ENCODE measurements at regions not wholly inside any gene's neighbourhood (a gene's known extent, or its start where the extent isn't known, plus 50 kb on each side); places are given as distances from the start of the nearest gene placed in this dataset.

DNA sequence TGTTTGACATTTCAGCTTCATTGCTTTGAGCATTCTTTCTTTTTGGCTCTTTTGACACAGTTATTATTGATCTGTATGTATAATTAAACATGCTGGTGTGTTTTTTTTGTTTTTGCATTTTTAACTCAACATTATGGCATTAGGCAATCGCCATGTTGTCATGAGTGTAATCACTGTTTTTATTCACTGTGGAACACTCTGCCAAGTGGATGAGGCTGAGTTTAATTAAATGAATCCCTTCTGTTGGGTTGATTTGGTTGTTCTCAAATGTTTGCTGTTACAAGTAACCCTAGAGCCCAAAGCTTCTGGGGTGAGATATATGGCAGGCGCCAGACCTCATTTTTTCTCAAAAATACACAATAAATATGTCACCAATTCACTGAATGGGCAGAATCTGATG, 428.1 kb downstream of the MATN1 start:
- ATAC-seq: no peak
- no peak for DNase-seq (ENCODE audit: missing footprints)
- intact Hi-C loops (cut with DNase I): no loop called here

DNA sequence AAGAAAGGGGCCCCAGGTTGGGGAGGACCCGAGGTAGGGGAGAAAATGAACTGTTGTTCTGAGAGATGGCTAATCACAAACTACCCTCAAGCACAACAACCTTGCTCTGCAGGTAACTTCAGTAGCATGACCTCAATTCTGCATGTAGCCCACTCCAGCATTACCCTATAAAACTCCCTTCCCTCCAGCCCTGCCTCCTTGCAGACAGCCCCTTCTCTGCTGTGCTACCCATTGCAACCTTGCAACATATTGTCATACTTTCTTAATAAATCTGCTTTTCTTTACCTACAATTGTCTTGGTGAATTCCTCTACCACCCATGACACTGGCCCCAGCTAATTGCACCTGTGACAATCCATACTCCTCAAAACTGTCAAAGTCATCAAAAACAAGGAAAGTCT, 428.9 kb downstream of the MATN1 start:
- no peak for ATAC-seq
- DNase-seq (ENCODE audit: missing footprints): no peak
- intact Hi-C loops (cut with DNase I): no loop called here

DNA sequence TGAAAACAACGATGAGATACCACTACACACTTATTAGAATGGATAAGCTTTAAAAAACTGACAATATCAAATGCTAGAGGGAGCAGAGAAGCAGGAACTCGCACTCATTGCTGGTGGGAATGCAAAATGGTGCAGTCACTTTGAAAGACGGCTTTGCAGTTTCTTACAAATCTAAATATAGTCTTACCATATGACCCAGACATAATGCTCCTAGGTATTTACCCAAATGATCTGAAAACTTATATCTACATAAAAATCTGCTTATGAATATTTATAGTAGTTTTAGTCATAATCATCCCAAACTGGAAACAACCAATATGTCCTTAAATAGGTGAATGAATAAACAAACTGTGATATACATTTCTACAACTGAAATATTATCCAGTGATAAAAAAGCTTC, 430.9 kb downstream of the MATN1 start:
- intact Hi-C loops (cut with DNase I): no loop called here
- DNase-seq (ENCODE audit: missing footprints) (no peak), ATAC-seq (no peak)

DNA sequence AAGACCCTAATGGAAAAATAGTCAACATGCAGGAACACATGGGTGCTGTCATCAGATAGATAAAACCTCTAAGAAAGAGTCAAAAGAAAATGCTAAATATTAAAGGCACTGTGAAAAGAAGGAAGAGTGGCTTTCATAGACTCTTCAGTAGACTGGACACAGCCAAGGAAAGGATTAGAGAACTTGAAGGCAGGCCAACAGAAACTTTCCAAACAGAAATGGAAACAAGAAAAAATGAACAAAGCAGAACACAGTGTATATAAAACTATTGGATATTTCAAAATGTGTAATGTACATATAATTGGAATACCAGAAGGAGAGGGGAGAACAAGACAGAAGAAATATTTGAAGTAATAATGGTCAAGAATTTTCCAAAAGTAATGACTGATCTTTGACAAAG, 431.9 kb downstream of the MATN1 start:
- intact Hi-C loops (cut with DNase I): no loop called here
- no peak for ATAC-seq
- no peak for DNase-seq (ENCODE audit: missing footprints)

DNA sequence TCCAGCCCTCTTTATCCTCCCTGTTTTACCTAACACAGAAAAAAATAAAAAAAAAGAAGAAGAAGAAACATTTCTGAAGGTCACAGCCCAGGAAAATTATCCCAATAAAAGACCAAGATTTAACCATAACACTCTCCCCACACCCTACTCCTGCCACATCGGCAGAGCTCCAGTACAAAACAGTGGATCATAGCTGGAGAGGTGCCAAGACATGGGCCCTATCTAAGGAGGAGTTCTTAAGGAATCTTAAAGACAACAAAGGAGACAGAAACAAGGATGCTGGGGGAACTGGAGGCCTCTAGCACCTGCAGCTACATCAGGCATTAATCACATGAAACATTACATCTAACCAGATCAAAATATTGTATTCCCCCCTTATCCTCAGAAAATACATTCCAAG, 432.8 kb downstream of the MATN1 start:
- DNase-seq (ENCODE audit: missing footprints) (no peak), ATAC-seq (no peak)
- intact Hi-C loops (cut with DNase I): no loop called here

DNA sequence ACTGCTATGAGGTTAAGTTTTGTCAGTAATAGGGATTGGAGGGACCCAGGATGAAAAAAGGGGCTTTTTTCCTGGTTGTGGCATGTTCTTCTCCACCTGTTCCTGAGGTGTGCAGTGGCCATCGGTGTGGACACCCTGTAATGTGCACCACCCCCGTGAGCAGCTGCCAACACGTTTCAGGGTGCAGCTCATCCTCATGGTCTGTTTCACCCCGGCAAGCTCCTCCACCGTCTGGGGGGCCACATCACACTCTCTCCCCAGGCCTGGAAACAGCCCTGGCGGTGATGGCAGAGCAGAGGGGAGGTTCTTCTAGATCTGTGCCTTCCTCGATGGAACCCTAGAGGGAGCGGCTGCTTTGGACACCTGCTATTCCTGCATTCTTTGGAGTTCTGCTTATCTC, 435.4 kb downstream of the MATN1 start:
- intact Hi-C loops (cut with DNase I): no loop called here
- DNase-seq (ENCODE audit: missing footprints): no peak
- ATAC-seq: no peak

DNA sequence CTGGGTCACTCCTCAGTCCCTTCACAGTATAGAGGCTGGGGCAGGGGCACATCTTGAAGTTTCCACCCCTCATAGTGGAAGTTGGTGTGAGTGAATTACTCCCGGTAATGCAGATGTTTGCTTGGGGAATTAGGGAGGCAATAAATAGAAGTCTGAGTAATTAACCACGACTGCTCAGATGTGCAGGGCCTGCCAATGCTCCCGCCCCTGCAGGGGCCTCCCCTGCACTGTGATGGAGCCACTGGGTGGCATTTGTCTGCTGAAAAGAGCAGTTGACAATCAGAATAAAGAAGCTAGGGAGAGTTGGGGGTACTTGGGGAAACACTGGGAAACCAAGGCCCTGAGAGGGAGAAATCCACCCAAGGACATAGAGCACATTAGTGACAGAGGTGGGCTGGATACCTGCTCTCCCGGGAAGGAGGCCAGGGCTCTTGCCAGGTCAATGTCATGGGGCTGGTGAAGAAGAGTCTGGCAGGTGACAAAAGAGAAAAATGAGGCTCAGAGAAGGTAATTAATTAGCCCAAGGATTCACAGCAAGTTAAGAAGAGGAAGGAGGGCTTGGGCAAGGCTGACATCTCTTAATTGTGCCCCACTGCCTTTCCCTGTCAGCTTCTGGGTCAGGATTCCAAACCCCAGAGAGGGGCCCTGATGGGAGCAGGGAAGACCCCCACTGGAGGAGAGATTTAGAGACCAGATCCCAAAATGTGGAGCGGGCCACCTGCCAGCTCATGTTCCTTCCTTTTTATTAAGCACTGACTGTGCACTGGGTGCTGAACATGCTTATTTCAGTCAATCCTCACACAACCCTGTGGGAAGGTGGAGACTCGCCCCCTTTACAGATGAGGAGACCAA, 436.2 kb downstream of the MATN1 start:
- no peak for ATAC-seq
- DNase-seq (ENCODE audit: missing footprints): no peak
- intact Hi-C loops (cut with DNase I): no loop called here

DNA sequence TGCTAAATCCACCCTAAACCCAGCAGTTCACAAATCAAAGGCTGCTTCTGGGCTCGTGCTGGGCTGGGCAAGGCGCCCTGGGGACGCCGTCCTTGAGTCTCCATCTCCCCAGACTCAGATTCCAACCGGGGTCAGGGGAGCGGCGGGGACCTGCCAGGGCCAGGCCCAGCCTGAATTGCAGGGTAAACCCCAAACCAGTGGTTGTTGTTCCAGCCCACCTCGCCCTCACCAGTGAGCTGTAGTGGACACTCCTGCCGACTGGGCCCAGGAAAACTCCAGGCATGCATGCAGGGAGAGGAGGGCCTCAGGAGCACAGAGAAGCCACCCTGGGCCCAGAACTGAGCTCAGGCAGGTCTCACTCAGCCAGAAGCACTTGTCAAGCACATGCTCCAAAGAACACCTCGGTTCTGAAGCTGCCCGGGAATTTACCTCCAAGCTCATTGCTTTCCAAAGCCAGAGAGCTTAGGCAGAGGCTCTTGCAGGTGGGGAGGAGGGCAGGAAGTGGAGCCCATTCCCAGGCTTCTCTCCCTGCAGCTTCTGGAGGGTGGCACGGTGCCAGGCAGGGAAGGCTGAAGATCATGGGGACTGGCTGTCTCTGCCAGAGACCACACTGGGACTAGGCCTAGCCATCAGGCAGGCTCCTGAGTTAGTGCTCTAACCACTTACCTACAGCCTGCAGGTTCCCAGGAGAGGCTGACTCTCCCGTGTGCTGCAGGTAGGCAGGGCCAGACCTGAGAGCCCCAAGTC, 437.0 kb downstream of the MATN1 start:
- intact Hi-C loops (cut with DNase I): no loop called here
- no peak for ATAC-seq

DNA sequence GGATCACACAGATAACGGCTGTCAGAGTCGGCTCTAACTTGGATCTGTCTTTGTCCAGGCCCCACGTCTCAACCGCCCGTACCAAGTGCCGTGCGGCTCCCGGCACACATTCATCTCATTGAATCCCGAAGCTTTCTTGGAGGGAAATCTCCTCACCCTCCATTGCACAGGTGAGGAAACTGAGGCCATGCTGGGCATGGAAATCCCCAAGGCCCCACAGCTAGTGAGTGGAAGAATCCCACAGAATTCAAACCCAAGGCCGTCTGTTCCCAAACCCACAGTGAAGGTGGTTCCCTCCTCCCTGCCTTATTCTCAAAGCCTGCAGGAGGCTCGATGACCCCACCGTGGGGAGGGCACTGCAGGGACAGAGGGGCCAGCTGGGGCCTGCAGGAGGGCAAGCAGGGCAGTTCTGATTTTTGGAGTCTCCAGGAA, 437.9 kb downstream of the MATN1 start:
- ATAC-seq (no peak), DNase-seq (ENCODE audit: missing footprints) (no peak)
- intact Hi-C loops (cut with DNase I): no loop called here

More for the DNA sequence above, 437.0 kb downstream of the MATN1 start:
- no peak for DNase-seq (ENCODE audit: missing footprints)

DNA sequence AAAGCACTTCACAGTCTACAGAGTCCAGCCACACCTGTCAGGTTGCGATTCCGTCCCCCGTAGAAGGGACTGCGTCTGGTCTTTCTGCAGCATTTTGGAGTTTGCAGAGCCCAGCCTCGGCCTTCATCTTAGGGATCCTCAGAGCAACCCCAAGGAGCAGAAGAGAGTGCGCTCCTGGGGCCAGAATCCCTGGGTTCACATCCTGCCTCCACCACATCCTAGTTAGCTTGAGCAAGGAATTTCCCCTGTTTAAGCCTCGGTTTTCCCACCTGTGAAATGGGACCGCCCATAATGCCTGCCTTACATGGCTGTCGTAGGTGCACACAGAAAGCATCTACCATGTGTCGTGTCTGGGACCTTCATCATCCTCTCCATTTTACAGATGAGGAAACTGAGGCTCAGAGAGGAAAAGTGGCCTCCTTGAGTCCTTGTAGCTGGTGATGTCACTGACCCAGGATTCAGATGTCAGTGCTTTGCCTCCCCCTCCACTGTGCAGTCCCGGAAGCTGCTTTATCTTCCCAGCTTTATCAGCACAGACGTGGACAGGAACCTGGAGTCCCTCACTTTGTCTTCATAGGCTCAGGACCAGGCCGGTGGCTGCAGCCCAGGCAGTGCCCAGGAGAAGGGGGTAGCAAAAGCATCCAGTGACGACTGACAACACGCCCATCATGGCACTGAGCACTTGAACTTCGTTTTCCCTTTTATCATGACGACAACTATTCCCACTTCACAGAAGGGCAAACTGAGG, 438.5 kb downstream of the MATN1 start:
- ATAC-seq: no peak
- intact Hi-C loops (cut with DNase I): no loop called here
- no peak for DNase-seq (ENCODE audit: missing footprints)

DNA sequence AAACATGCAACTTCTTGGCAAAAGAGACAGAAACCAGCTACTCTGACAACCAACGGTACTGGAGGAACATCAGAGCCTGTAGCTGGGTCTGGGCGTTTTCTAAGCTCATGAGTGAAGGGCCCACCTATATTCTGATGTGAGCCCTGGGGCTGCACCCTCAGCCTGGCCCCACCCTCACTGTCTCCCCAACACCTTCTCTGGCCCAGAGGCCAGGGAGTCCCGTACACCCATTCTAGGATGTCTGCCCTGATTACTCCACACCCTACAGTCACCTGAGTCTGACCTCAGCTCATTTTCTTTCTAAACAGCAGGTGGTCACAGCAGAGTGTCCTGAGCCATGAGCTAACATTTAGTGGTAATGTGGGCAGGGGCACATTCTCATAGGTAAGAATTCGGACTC, 439.2 kb downstream of the MATN1 start:
- ATAC-seq: no peak
- intact Hi-C loops (cut with DNase I): no loop called here
- DNase-seq (ENCODE audit: missing footprints): no peak

DNA sequence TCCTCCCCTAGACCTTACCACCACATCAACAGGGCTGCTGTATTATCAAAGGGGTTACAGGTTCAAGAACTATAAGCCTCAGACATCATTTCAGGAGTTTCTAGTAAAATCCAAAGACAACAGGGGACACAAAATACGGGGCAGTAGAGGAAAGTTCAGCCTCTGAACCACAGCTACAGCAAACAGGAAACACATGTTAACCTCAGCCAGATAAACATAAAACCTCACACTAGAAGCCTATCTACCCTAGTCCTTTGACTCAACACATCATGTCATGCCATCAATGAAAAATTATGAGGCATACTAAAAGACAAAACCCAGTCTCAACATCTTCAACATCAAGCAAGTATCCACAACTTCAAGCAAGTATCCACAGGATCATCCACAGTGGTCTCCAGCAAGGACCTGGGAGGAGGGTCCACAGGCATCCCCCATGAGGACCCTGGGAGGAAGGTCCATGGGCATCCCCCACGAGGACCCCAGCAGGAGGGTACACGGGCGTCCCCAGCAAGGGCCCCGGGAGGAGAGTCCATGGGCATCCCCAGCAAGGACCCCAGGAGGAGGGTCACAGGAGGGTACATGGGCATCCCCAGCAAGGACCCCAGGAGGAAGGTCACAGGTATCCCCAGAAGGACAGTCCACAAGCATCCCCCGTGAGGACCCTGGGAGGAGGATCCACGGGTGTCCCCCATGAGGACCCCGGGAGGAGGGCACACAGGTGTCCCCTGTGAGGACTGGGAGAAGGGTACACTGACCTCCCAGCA, 440.0 kb downstream of the MATN1 start:
- intact Hi-C loops (cut with DNase I): no loop called here
- ATAC-seq (no peak), DNase-seq (ENCODE audit: missing footprints) (no peak)

DNA sequence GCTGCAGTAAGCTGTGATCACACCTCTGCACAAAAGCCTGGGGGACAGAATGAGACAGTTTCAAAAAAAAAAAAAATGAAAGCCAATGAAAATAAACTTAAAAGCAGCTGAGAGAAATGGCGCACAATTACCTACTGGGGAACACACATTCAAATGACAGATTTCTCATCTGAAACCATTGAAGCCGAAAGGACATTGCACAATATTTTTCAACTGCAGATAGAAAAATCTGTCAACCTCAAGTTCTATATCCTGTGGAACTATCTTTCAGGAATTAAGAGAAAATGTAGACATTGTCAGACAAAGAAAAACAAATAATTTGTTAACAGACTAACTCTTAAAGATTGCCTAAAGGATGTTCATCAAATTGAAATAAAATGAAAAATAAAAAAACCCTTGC, 442.8 kb downstream of the MATN1 start:
- no peak for DNase-seq (ENCODE audit: missing footprints)
- ATAC-seq: no peak
- intact Hi-C loops (cut with DNase I): no loop called here

DNA sequence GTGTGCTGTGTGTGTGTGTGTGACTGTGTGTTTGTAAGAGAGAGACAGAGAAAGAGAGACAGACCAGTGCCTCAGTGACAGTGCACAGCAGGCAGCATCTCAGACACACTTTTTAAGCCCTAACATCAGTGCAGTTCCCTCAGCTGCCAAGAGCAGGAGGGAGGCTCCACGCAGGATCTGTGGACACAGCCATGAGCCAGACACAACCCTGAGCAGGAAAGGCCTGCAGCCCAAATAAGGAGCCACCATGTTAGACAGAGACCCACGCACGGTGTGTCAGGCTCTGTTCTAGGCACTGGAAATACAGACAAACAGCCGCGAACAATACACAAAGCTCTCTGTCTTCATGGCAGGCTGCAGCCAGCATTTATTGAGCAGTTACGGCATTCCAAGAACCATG, 445.5 kb downstream of the MATN1 start:
- intact Hi-C loops (cut with DNase I): no loop called here
- ATAC-seq: no peak
- no peak for DNase-seq (ENCODE audit: missing footprints)

DNA sequence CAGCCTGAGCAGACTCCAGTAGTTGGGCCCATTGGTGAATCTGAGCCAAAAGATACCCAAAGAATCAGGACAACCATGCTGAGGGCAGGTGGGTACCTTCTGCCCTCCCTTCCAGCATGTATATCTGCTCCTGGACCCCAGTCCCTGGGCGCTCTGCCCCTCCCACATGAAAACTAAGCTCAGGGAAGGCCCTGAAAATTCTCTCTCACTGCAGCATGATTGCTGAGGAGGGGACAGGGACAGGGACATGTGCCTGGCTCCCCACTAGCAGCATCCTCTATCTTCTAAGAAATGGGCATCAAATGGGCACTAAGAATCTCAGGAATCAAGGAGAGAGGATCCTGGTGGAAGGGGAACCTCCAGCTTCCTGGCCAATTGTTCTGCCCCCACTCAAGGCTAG, 446.0 kb downstream of the MATN1 start:
- ATAC-seq: no peak
- DNase-seq (ENCODE audit: missing footprints): no peak
- intact Hi-C loops (cut with DNase I): no loop called here

DNA sequence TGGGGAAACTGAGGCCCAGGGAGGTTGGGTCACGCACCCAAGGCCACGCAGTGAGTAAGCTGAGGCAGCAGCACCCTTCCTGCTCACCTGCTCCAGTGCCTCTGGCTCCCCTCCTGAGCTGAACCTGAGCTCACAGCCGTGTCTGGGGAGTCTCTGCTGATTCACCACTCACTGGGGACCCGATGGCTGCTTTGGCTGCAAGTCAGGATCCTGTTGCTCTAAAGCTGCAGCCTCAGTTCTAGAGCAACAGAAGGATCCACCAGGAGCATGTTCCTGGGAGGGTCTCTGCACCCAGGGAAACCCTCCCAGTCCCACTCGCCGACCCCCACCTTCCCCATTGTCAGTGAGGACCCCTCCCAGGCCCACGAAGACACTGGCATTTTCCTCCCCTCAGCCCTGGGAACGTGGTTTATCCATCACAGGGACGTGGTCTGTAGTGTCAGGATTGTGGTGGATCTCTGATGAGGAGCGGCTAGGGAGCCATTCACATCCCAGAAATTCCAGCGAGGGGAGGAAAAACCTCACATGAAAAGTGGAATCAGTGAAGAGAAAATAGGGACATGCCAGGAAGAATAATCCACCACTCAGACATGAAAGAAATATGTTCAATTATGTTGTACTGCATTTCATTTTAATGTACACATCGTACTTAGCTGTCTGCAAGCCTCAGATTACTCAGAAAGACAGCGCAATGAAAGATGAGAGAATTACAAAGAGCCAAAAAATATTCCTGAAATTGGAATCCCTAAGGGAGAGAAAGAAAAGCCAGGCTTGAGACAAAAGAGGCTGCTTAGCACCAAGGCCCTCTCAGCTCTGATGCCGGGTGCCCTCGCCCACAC, 447.2 kb downstream of the MATN1 start:
- no peak for DNase-seq (ENCODE audit: missing footprints)

DNA sequence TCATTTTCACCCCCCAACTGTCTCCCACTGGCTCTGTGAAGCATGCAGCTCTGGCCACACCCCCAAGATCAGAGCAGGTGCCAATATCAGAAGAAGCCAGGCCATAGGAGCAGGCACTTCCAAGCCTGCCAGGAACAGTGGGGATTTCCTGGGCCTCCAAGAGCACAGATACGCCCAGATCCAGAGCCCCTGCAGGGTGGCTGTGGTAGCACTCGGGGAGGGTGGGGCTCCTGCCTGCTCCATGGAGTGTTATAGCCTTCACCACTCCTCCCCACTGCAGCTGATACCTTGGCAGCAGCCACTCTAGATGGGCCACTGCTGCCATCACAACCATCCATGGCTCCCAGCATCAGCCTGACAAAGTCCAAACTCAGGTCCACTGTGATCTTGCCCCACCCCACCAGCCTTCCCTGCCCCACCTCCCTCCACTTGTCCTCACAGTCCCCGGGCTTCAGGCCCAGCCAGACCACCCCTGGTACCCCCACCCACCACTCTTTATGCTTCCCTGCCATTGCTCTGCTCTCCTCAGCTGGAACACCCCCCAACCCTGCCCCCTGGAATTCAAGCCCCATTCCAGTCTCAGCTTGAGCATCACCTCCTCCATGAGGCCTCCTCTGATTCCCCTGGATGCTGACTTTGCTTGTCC, 448.3 kb downstream of the MATN1 start:
- intact Hi-C loops (cut with DNase I): no loop called here
- ATAC-seq (no peak), DNase-seq (ENCODE audit: missing footprints) (no peak)

More for the DNA sequence above, 447.2 kb downstream of the MATN1 start:
- no peak for ATAC-seq
- intact Hi-C loops (cut with DNase I): no loop called here
